IPS DF 19.7 (cell line): ENCODE measurements at regions not wholly inside any gene's neighbourhood (a gene's known extent, or its start where the extent isn't known, plus 50 kb on each side); places are given as distances from the start of the nearest gene placed in this dataset.

Experiments used
- DNase-seq: peaks from one replicate; pipeline ENCODE4 v3.0.0-alpha.2; 2013; ENCODE audit warnings: low read depth, low spot score

GRCh38 chr13:78981913-78982312, 323.0 kb upstream of the OBI1 start:
- no peak for DNase-seq

- DNase-seq: no peak
Observed at GRCh38 chr13:78979349-78979748, 320.4 kb upstream of the OBI1 start.

GRCh38 chr13:78978381-78978998, 319.5 kb upstream of the OBI1 start:
- DNase-seq: peak; percentile 0

GRCh38 chr13:78977311-78977710, 318.4 kb upstream of the OBI1 start:
- DNase-seq: no peak

- no peak for DNase-seq
Observed at GRCh38 chr13:78976696-78977095, 317.7 kb upstream of the OBI1 start.

- DNase-seq: no peak
Observed at GRCh38 chr13:78972561-78972960, 313.6 kb upstream of the OBI1 start.

GRCh38 chr13:78971355-78972025, 312.5 kb upstream of the OBI1 start:
- DNase-seq: no peak

GRCh38 chr13:78960881-78961280, 301.9 kb upstream of the OBI1 start:
- DNase-seq: no peak

- no peak for DNase-seq
Observed at GRCh38 chr13:78958006-78958405, 299.1 kb upstream of the OBI1 start.

GRCh38 chr13:78940455-78941130, 281.6 kb upstream of the OBI1 start:
- DNase-seq: no peak

- DNase-seq: no peak
Observed at GRCh38 chr13:78934336-78934735, 275.4 kb upstream of the OBI1 start.

- DNase-seq: no peak
Observed at GRCh38 chr13:78915015-78915414, 256.1 kb upstream of the OBI1 start.

- DNase-seq: no peak
Observed at GRCh38 chr13:78913656-78914055, 254.7 kb upstream of the OBI1 start.

GRCh38 chr13:78910147-78910546, 251.2 kb upstream of the OBI1 start:
- no peak for DNase-seq

GRCh38 chr13:78909276-78909675, 250.3 kb upstream of the OBI1 start:
- DNase-seq: no peak

GRCh38 chr13:78907006-78907405, 248.1 kb upstream of the OBI1 start:
- no peak for DNase-seq

- DNase-seq: no peak
Observed at GRCh38 chr13:78897200-78897599, 238.2 kb upstream of the OBI1 start.

- DNase-seq: no peak
Observed at GRCh38 chr13:78884571-78884970, 225.6 kb upstream of the OBI1 start.

- no peak for DNase-seq
Observed at GRCh38 chr13:78881751-78882150, 222.8 kb upstream of the OBI1 start.

- DNase-seq: no peak
Observed at GRCh38 chr13:78881054-78881453, 222.1 kb upstream of the OBI1 start.

GRCh38 chr13:78876915-78877549, 218.1 kb upstream of the OBI1 start:
- no peak for DNase-seq

GRCh38 chr13:78875792-78876580, 217.0 kb upstream of the OBI1 start:
- DNase-seq: peak; percentile 20
